Activated CD4-positive, alpha-beta T cell treated with anti-CD3 and anti-CD28 coated beads for 24 hours (primary cell): ENCODE measurements at regions not wholly inside any gene's neighbourhood (a gene's known extent, or its start where the extent isn't known, plus 50 kb on each side); places are given as distances from the start of the nearest gene placed in this dataset.
A peak's percentile ranks its signal among the peaks of the same experiment; 100 is the strongest.

ENCODE experiments used
- DNase-seq, 2 donors: peaks; one replicate each; pipeline ENCODE4 v3.0.0-alpha.2; 2020; ENCODE audit warnings: low read depth in 2 of 2

- DNase-seq: no peak
Measured at GRCh38 chr1:34655875-34656240, 99.0 kb upstream of the GJB5 start.

DNA sequence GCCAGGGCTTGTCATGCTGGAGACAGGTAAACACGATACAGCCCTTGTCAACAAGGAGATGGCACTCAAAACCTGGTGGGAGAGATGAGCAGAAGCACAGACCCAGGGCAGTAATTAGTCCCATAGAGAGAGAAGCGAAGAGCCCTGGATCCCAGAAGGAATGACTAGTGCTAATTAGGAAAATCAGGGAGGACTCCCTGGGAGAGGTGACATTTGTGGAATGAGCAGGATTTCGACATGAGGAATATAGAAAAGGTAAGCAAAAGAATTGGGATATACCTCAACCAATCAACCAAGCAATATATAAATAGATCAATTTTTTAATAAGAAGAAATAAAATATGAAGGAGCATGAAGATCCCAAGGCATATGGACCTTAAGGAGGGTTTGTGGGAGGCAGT, 98.5 kb upstream of the GJB5 start:
- no peak for DNase-seq

GRCh38 chr1:34656731-34657130, 98.1 kb upstream of the GJB5 start:
- DNase-seq: no peak

DNA sequence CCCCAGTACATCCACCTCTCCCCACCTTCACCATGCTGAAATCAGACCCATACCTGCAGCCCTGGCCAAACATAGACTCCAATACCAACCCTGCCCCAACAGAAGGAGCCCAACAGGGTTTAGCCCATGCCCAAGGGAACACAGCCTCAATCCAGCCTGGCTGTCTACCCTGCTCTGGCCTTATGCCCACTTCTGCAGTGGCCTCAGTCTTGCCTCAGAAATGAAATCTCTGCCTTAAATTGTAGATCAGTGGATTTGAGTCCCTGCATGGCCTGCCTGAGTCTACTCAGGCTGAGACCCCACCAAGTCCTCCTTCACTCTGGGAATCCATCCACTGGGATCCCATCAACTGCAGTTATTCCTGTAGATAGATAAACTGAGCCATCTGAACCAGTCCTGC, 97.6 kb upstream of the GJB5 start:
- DNase-seq: no peak

DNA sequence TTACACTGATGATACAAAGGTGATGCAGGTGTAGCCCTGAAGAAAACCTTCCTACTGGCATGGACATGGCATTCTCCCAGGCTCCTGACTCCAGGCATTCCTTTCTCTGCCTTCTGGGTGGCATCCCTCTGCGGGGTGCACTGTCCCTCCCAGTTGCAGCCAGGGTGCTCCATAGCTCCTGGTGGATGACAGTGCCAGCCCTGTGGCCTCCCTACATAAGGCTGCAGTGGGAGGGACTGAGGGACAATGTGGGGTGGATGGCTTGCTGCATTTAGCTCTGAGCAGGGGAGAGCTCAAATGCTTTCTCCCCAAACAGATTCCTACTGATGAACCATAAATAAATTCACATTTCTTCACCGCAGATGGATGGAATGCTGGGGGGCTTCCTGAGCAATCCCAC, 97.0 kb upstream of the GJB5 start:
- no peak for DNase-seq

GRCh38 chr1:34663031-34663430, 91.8 kb upstream of the GJB5 start:
- DNase-seq: no peak

DNA sequence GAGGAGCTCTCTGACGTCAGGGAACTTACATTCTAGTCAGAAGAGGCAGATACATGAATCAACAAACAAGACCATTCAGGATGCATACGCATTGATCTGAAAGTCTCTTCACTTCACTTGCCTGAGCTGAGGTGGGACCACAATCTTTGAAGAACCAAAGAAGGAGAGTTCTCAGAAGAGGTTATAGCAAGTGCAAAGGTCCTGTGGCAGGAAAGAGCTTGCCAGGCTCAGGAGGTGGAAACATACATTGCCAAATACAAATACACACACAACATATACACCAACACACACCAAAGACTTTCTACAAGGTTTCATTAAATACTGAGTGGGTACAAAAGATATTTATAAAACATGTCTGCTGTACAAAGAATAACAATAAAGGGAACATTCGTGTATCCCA, 86.8 kb upstream of the GJB5 start:
- no peak for DNase-seq

- DNase-seq: no peak
Measured at GRCh38 chr1:34670982-34671381, 83.9 kb upstream of the GJB5 start.

DNA sequence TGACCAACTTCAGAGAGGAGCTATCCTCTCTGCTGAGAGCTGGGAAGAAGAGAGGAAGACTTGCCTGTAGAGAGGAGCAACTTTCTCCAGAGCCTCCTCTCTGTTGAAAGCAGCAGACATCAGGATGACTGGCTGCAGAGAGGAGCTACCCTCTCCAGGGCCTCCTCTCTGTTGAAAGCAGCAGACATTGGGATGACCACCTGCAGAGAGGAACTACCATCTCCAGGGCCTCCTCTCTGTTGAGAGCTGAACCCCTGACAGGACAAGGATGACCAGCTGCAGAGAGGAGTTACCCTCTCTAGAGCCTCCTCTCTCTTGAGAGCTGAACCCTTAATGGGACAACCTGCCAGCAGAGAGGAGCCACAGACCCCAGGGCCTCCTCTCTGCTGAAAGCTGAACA, 83.0 kb upstream of the GJB5 start:
- no peak for DNase-seq

DNA sequence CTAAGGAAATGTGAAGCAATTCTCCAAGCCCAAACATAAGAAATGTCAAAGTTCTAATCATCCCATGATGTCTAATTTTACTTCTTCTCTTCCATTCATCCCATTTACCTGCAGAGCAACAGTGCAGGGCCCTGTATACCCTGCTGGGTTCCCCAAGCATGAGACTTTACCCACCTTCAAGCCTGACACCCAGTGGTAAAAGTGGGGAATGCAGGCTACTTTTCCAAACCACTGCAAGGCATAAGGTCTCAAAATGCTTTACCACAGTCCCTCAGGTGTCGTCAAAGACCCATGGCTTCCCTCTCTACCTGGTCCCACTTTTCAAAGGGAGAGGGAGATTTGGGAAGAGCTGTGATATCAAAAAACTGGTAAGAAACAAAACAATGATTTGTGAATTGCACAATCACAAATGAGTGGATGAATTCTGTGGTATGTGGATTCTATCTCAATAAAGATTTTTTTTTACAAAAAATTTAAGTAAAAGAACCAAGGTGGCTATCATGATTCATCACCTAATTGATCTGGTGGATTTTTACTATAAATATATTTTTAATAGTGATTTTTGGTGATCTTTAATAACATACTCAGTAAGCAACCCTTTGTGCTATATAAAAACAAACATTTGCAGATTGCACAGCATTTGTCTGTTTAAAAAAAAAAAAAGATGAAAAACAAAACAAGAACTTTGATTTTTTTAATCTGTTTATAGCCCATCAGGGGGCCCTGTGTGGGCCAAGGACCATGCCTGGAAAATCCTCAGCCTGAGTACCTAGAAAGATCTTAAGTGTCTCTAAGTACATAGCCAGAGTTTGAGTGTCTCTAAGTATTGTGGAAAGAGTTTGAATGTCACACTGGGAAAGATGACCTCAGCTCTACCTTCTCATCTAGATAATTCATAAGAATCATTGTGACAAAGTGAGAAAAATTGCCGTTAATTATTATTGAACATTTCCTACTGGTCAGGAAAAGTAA, 73.1 kb upstream of the GJB5 start:
- DNase-seq: peak; percentile 10 to 29

- no peak for DNase-seq
Measured at GRCh38 chr1:34682452-34683223, 72.2 kb upstream of the GJB5 start.

GRCh38 chr1:34683616-34684015, 71.2 kb upstream of the GJB5 start:
- DNase-seq: no peak

GRCh38 chr1:34684266-34684665, 70.6 kb upstream of the GJB5 start:
- DNase-seq: no peak

GRCh38 chr1:34685225-34685624, 69.6 kb upstream of the GJB5 start:
- DNase-seq: no peak

DNA sequence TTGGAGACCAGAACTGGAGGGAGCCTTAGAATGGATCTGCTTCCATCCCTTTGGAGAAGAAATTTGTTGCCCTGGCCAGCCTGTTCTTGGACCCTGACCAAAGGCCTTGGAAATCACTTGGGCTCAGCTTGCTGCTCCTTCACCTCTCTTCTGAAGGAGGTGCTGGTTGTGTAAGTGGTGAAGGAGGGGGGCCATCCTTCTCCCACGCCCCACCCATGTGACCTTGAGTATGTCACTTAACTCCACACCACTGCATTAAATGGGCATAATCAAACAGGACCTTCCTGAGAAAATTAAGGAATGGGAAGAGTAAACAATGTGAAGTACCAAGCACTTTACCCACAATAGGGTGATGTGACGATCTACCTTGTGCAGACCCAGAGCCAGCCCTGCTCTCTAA, 68.3 kb upstream of the GJB5 start:
- no peak for DNase-seq

GRCh38 chr1:34688006-34688741, 66.7 kb upstream of the GJB5 start:
- no peak for DNase-seq

GRCh38 chr1:34690269-34690668, 64.6 kb upstream of the GJB5 start:
- DNase-seq: no peak

DNA sequence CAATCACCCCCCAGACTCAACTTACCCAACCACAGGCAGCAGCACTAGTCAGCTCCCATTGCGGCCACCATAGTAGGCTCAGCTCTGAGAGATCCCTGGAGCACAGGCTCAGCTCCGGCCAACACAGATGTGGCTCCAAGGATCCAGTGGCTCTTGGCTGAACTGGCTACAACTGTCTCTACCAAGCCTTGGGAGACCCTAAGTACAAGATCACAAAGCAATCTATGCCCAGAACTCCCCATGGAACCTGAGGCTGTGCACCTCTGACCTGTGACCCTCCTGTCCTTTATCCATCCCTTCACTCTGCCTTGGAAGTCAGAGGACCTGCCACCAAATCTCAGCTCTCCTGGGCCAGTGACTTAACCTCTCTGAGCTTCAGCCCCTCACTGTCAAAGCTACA, 61.8 kb upstream of the GJB5 start:
- no peak for DNase-seq

DNA sequence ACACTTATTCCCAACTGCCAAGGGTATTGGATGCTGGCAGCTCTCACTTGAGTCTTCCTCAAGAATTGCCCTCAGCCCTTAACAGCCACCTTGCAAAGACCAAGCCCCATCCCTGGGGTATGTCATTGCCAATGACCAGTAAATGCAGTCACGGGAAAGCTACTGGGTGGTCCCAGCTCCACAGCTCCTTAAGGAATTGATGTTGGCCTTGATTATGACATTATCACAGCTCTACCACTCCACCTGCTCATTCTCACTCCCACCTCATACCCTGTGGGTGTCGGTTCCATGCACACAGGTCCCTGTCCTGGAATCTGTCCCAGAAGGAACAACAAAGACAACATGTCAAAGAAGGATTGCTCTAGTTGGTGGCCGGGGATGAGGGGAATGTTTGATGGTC, 60.5 kb upstream of the GJB5 start:
- no peak for DNase-seq

DNA sequence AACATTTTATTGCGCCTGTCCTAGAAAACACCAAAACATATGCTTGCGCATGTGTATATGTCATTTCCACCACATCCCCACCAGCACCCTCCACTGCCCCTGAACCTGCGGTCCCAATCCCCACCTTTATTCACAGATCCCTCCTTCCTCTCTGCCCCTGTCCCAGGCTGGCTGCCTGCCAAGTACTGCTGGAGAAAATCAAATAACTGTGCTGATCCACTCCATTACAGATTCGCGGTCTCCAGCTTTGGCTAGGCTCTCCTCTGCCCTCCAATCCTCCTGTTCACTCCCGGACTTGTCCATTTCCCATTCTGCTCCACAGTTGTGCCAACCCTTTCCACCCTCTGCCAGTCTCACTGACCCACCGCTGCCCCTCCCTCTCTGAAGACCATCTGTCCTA, 59.3 kb upstream of the GJB5 start:
- DNase-seq: no peak

DNA sequence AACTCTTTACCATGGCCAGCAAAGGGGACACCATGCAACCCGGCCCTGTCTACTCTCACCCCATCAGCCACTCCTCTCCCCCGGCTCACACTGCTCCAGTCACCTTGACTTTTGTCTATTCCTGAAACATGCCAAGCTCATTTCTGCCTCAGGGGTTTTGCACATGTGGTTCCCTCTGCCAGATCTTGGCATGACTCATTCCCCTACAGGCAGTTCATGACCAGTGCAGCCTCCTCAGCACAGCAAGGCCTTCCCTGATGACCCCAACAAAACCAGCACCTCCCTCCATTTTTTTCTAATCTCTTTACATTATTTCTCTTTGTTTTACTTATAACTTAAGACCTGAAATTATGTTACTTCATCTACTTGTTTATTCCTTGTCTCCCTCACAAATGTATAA, 58.6 kb upstream of the GJB5 start:
- no peak for DNase-seq

DNA sequence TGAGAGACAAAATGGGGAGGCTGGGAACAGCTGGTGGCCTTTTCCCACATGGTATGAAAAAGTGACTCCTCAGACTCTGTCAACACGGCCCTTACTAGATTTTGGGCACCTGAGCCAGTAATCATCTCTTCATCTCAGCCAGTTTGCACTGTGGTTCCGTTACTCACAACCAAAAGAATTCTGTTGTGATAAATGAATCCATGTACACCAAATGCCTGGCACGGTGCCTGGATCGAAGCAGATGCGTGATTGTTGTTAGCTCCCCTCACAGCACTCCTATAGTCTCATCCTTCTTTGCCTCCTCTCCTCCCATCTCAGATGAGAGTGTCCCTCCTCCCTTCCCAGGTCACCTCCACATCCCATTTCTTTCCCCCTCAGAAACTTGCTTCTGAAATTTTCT, 57.9 kb upstream of the GJB5 start:
- no peak for DNase-seq
